B cell (primary cell): ENCODE measurements at regions not wholly inside any gene's neighbourhood (a gene's known extent, or its start where the extent isn't known, plus 50 kb on each side); places are given as distances from the start of the nearest gene placed in this dataset.

Source experiments
- EZH2 ChIP-seq: IDR thresholded peaks from 2 replicates; pipeline ENCODE4 v1.6.1; 2012; ENCODE audit warnings: borderline replicate concordance, low read depth, mild to moderate bottlenecking, moderate library complexity, low read length; ENCODE audit not compliant: insufficient read depth, poor library complexity, severe bottlenecking
- TF ChIP-seq, protein P1 (sequence below): fragments of 200-600 bp; IDR thresholded peaks from one replicate; pipeline ENCODE4 v1.8.0; 2022; ENCODE audit warnings: antibody characterized with exemption, mild to moderate bottlenecking

DNA sequence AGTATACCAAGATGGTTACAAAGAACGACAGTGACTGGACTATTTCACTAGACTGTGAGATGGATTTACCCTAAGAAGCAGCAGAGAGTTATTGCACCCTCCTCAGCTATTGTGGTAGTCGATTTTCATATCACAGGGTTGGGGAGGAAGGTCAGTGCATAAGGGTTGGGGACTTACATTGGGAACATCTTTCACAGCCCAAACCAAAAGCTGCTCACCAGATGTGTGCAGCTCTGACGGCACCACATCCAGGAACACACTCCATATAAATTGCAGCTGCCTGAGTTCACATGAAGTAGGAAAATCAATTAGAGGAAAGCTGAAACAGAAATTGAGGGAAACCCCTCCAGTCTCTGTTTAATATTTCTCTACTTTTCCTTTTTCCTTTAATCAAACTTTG, 470.5 kb upstream of the NRSN1 start:
- TF ChIP-seq, protein P1, sequence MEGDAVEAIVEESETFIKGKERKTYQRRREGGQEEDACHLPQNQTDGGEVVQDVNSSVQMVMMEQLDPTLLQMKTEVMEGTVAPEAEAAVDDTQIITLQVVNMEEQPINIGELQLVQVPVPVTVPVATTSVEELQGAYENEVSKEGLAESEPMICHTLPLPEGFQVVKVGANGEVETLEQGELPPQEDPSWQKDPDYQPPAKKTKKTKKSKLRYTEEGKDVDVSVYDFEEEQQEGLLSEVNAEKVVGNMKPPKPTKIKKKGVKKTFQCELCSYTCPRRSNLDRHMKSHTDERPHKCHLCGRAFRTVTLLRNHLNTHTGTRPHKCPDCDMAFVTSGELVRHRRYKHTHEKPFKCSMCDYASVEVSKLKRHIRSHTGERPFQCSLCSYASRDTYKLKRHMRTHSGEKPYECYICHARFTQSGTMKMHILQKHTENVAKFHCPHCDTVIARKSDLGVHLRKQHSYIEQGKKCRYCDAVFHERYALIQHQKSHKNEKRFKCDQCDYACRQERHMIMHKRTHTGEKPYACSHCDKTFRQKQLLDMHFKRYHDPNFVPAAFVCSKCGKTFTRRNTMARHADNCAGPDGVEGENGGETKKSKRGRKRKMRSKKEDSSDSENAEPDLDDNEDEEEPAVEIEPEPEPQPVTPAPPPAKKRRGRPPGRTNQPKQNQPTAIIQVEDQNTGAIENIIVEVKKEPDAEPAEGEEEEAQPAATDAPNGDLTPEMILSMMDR: no peak
- no peak for TF ChIP-seq EZH2
